GM06990 (cell line): ENCODE measurements at regions not wholly inside any gene's neighbourhood (a gene's known extent, or its start where the extent isn't known, plus 50 kb on each side); places are given as distances from the start of the nearest gene placed in this dataset.

Experiments used
- DNase-seq: peaks from one replicate; pipeline ENCODE4 v3.0.0-alpha.2; 2011; ENCODE audit not compliant: insufficient read length; ENCODE audit errors: extremely low read depth
- H3K27me3 ChIP-seq: replicated peaks from 2 replicates; pipeline ENCODE4 v1.6.0; 2011; ENCODE audit warnings: low read length; ENCODE audit not compliant: control insufficient read depth, insufficient read depth
- H3K36me3 ChIP-seq: 2 replicates; pipeline ENCODE4 v1.5.1; 2011; ENCODE audit warnings: low read length; ENCODE audit not compliant: control insufficient read depth, insufficient read depth
- H3K4me3 ChIP-seq: replicated peaks from 2 replicates; pipeline ENCODE4 v1.5.1; 2011; ENCODE audit warnings: low read depth, mild to moderate bottlenecking, control low read depth, low read length
- TF ChIP-seq, protein P1 (sequence below): IDR thresholded peaks from 2 replicates; pipeline ENCODE4 v1.5.1; 2011; ENCODE audit warnings: low read length, control low read depth, mild to moderate bottlenecking, inconsistent platforms; ENCODE audit not compliant: insufficient read depth, poor library complexity, severe bottlenecking

DNA sequence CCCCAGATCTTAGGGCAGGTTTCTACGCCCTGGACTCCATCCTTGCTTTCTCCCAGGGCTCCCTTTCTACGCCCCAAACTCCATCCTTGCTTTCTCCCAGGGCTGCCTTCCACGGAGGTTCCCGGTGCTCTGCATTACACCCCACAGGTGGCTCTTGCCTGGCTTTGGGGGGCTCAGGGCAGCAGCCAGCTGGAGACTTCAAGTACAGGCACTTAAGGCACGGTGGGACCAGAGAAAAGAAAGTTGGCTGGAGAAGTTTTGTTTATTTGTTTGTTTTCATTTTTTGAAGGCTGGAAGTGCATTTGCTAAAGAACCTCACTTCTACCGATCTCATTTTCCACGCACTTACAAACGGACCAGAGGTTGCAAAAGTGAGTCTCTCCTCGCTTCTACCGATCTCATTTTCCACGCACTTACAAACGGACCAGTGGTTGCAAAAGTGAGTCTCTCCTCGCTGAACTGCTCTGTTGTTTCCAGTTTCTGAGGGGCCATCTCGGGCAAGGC lies 103.8 kb upstream of the MED13L start:
- DNase-seq, result no peak
- TF ChIP-seq, protein P1, sequence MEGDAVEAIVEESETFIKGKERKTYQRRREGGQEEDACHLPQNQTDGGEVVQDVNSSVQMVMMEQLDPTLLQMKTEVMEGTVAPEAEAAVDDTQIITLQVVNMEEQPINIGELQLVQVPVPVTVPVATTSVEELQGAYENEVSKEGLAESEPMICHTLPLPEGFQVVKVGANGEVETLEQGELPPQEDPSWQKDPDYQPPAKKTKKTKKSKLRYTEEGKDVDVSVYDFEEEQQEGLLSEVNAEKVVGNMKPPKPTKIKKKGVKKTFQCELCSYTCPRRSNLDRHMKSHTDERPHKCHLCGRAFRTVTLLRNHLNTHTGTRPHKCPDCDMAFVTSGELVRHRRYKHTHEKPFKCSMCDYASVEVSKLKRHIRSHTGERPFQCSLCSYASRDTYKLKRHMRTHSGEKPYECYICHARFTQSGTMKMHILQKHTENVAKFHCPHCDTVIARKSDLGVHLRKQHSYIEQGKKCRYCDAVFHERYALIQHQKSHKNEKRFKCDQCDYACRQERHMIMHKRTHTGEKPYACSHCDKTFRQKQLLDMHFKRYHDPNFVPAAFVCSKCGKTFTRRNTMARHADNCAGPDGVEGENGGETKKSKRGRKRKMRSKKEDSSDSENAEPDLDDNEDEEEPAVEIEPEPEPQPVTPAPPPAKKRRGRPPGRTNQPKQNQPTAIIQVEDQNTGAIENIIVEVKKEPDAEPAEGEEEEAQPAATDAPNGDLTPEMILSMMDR, result no peak
- no peak overlapping the region for H3K4me3 ChIP-seq
- peaks cover 2% of the 10 kb centered on the region for H3K27me3 ChIP-seq
- no peaks in the 10 kb centered on the region for H3K36me3 ChIP-seq

DNA sequence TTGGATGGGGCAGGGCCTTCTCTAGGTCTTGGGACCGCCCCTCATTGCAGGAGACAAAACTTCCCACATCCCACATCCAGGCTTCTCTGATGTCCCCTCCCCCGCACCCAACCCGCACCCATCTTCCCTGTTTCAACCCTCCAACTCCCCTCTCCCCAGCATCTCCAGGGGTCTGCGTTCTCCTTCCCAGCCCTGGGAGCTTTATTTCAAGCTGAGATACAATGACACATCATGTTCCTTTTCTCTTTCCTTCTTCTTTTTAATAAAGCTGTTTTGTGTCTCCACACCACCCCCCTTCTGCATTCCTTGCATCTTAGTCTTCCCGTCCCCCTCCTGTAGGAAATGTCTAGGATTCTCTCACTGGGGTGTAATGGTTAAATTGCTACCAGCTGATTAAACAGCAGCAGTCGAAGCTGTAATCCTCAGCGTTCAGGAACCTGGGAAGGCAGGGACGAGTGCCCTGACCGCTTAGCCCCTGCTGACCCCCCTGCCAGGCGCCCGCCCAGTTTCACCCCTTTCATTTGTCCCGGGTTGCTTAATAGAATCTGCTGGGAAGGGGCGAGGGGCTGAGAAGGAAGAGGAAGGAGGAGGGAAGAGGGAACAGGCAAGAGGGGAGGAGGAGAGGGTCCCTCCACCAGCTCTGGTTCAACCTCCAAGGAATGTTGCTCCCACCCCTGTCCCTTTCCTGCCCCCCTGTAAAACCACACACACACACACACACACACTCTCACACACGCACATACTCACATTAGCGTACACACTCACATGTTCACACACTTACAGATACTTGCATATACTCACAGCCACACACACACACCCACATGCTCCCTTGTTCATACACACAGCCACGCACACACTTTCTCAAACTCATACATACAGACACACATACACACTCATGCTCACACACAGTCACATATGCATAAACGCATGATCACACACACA lies 104.5 kb upstream of the MED13L start:
- peaks cover 2% of the 10 kb centered on the region for H3K27me3 ChIP-seq
- DNase-seq, result no peak
- H3K4me3 ChIP-seq, result no peak overlapping the region
- TF ChIP-seq, protein P1, result no peak
- H3K36me3 ChIP-seq, result no peaks in the 10 kb centered on the region

DNA sequence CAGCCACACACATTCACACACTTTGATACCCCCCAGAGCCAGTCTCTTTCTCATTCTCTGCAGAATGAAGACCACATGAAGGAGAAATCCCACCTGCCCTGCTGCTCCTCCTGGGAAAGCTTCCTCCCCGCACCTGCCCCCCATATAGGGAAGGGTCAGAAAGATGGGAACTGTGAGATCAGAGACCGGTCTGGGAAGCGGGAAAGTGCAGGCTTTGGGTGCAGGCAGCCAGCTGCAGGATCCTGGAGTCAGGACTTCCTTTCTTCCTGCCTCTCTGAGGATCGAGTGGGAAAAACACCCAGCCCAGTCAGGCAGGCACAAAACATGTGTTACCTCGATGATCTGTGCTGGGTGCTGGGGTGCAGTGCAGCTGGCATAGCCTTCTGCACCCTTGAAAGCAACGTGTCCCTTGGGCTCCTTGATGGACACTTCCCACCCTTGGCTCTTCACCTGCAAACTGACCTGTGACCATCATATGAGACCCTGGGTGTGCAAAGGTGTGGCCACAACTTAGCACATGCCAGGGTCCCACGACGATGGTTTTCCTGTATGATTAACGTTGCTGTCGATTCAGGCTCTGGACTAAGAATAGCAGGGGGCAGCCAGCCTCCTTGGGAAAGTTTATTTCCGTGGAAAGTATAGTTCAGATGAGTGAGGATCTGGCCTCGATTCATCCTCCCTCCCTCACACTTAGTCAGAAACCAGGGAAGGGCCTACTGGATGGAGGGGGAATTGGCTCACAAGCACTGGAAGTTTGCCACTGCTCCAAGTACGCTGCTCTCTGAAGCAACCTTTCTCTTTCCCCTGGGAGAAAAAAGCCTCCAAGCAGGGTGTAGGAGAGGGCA lies 105.4 kb upstream of the MED13L start:
- Histone ChIP-seq H3K27me3 (peaks cover 2% of the 10 kb centered on the region), H3K4me3 (no peak overlapping the region), H3K36me3 (no peaks in the 10 kb centered on the region)
- no peak for DNase-seq
- TF ChIP-seq, protein P1, result no peak

DNA sequence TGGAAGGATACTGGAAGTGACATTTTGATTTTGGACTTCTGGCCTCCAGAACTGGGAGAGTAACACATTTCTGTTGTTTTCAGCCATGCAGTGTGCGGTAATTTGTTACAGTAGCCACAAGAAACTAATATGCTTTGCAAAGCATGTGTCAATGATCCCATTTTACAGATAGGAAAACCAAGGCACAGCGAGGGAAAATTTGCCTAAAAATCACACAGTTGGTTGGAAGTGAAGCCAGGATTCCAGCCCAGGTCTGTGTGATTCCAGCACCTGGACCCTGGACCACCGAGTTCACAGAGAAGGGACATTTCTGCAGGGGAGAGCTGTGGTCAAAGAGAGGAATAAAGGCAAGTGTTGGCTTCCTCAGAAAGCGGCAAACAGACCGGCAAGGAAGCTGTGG lies 106.7 kb upstream of the MED13L start:
- H3K36me3 ChIP-seq, result no peaks in the 10 kb centered on the region
- H3K27me3 ChIP-seq, result peaks cover 2% of the 10 kb centered on the region
- TF ChIP-seq, protein P1, result no peak
- DNase-seq, result no peak
- no peak overlapping the region for H3K4me3 ChIP-seq

DNA sequence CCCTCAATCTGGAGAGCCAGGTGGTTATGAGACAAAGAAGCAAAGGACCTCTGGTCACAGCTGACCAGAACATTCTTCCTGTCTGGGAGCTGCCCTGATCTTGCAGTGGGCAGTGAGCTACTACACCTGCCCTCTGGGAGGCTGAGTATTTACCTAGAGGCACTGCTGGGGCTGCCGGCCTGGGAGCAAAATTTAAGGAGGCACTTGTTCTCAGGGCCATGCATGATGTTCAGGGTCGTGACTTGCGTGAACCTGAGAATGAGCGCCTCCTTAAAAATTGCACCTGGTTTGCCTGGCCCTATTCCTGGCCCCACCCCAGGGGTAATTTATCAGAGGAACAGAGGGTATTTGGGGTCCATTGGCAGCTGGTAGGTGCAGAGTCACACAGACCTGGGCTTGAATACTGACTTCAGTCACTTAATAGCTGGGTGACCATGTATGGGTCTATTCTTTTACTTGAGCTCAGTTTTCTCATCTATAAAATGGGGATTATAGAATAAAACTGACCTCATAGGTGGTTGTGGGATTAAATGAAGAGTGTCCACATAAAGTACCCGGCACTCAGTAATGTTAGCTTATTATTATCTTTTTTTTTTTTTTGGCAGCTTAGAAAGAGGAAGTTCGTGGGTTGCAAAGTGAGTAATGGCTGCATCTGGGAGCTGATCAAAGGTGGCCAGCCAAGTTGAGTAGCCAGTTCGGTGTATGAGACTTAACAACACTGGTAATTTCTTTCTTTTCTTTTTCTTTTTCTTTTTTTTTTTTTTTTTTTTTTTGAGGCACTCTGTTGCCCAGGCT lies 107.4 kb upstream of the MED13L start:
- TF ChIP-seq, protein P1, result no peak
- no peak for DNase-seq
- H3K36me3 ChIP-seq, result no peaks in the 10 kb centered on the region
- H3K4me3 ChIP-seq, result no peak overlapping the region
- H3K27me3 ChIP-seq, result peaks cover 2% of the 10 kb centered on the region
